GM21526 (cell line): ENCODE measurements at regions not wholly inside any gene's neighbourhood (a gene's known extent, or its start where the extent isn't known, plus 50 kb on each side); places are given as distances from the start of the nearest gene placed in this dataset.

Experiments used
- ATAC-seq: cut with Tn5 transposase; IDR thresholded peaks from one replicate; pipeline ENCODE4 v1.9.1; 2021; ENCODE audit warnings: moderate library complexity; ENCODE audit not compliant: unreplicated experiment, low FRiP score

GRCh38 chr20:6466075-6466810, 301.2 kb upstream of the BMP2 start:
- no peak for ATAC-seq

- no peak for ATAC-seq
Observed at GRCh38 chr20:6450841-6451240, 316.6 kb upstream of the BMP2 start.

GRCh38 chr20:6440443-6440799, 317.6 kb upstream of the FERMT1 start:
- ATAC-seq = no peak

GRCh38 chr20:6439737-6440442, 317.1 kb upstream of the FERMT1 start:
- ATAC-seq = no peak

GRCh38 chr20:6434131-6434530, 311.3 kb upstream of the FERMT1 start:
- ATAC-seq = no peak

GRCh38 chr20:6430381-6430780, 307.6 kb upstream of the FERMT1 start:
- ATAC-seq = no peak

- ATAC-seq = no peak
Observed at GRCh38 chr20:6426287-6426891, 303.6 kb upstream of the FERMT1 start.

- no peak for ATAC-seq
Observed at GRCh38 chr20:6421321-6422248, 298.8 kb upstream of the FERMT1 start.

- ATAC-seq = no peak
Observed at GRCh38 chr20:6420336-6420735, 297.5 kb upstream of the FERMT1 start.

- no peak for ATAC-seq
Observed at GRCh38 chr20:6418732-6419131, 295.9 kb upstream of the FERMT1 start.

GRCh38 chr20:6416371-6416770, 293.5 kb upstream of the FERMT1 start:
- ATAC-seq = no peak

- ATAC-seq = no peak
Observed at GRCh38 chr20:6411651-6412050, 288.8 kb upstream of the FERMT1 start.

GRCh38 chr20:6410721-6411120, 287.9 kb upstream of the FERMT1 start:
- ATAC-seq = no peak

GRCh38 chr20:6407163-6407562, 284.3 kb upstream of the FERMT1 start:
- no peak for ATAC-seq

- ATAC-seq = no peak
Observed at GRCh38 chr20:6401893-6402557, 279.2 kb upstream of the FERMT1 start.

GRCh38 chr20:6397115-6397514, 274.3 kb upstream of the FERMT1 start:
- ATAC-seq = no peak

GRCh38 chr20:6395695-6396094, 272.9 kb upstream of the FERMT1 start:
- no peak for ATAC-seq

GRCh38 chr20:6388671-6389197, 265.9 kb upstream of the FERMT1 start:
- no peak for ATAC-seq

- no peak for ATAC-seq
Observed at GRCh38 chr20:6384956-6385486, 262.2 kb upstream of the FERMT1 start.

- ATAC-seq = no peak
Observed at GRCh38 chr20:6384380-6384779, 261.6 kb upstream of the FERMT1 start.
